HEK293 (cell line): ENCODE measurements at regions not wholly inside any gene's neighbourhood (a gene's known extent, or its start where the extent isn't known, plus 50 kb on each side); places are given as distances from the start of the nearest gene placed in this dataset.

ENCODE experiments used
- CTCF ChIA-PET: fragments of 350-600 bp; formaldehyde crosslinking; extraction: SDS; loops from one replicate; lab custom pipeline; 2021; ENCODE audit warnings: antibody characterized with exemption; lab: Yijun Ruan, JAX
- POLR2A ChIA-PET: fragments of 300-600 bp; formaldehyde crosslinking; extraction: SDS; loops from one replicate; lab custom pipeline; 2020; ENCODE audit warnings: antibody characterized with exemption, inconsistent platforms; lab: Yijun Ruan, JAX
- H3K27ac ChIP-seq: fragments of 200-500 bp; sonication (Bioruptor generic); 2 replicates; pipeline ENCODE4 v1.5.1; 2014; ENCODE audit warnings: low read depth, low read length, control low read depth, inconsistent platforms; ENCODE audit errors: extremely low read depth
- H3K36me3 ChIP-seq, 2 experiments: fragments of 200-500 bp in 1 of 2; sonication (Bioruptor generic) in 1 of 2; 1 replicate in 1 of 2; 2 replicates in 1 of 2; pipeline ENCODE4 v1.5.1; 2014 to 2017; ENCODE audit warnings: inconsistent platforms in 2 of 2, low read length in 2 of 2; ENCODE audit not compliant: control insufficient read depth in 2 of 2, insufficient read depth in 1 of 2
- H3K4me1 ChIP-seq: fragments of 200-500 bp; sonication (Bioruptor generic); 2 replicates; pipeline ENCODE4 v1.5.1; 2014; ENCODE audit warnings: mild to moderate bottlenecking, low read length, inconsistent platforms; ENCODE audit not compliant: control insufficient read depth, insufficient read depth
- H3K4me3 ChIP-seq: 2 replicates; pipeline ENCODE4 v1.5.1; 2011; ENCODE audit warnings: low read depth, mild to moderate bottlenecking, control low read depth, low read length, moderate library complexity
- H3K9me3 ChIP-seq: fragments of 200-500 bp; sonication (Bioruptor generic); 2 replicates; pipeline ENCODE4 v1.5.1; 2014; ENCODE audit warnings: low read depth, low read length, inconsistent platforms; ENCODE audit not compliant: control insufficient read depth, insufficient read depth
- KLF1 ChIP-seq: fragments of 450-650 bp; formaldehyde crosslinking; IDR thresholded peaks from 2 replicates; pipeline ENCODE4 v1.5.1; 2016; ENCODE audit warnings: missing biosample characterization, missing genetic modification characterization
- OSR2 ChIP-seq: fragments of 450-650 bp; formaldehyde crosslinking; IDR thresholded peaks from 2 replicates; pipeline ENCODE4 v1.5.1; 2016; ENCODE audit warnings: missing biosample characterization, missing genetic modification characterization
- SCRT1 ChIP-seq: fragments of 450-650 bp; formaldehyde crosslinking; IDR thresholded peaks from 2 replicates; pipeline ENCODE4 v1.5.1; 2016; ENCODE audit warnings: missing biosample characterization, missing genetic modification characterization, borderline replicate concordance
- SETDB1 ChIP-seq: IDR thresholded peaks from one replicate; pipeline ENCODE4 v1.6.1; 2017; ENCODE audit warnings: mild to moderate bottlenecking, low read length, moderate library complexity, mixed read lengths; ENCODE audit not compliant: insufficient read length
- TCF7L2 ChIP-seq: IDR thresholded peaks from 2 replicates; pipeline ENCODE4 v1.6.1; 2011; ENCODE audit warnings: low read depth, mild to moderate bottlenecking, inconsistent platforms, low read length, moderate library complexity, borderline replicate concordance
- ZBTB1 ChIP-seq: fragments of 450-650 bp; formaldehyde crosslinking; IDR thresholded peaks from 2 replicates; pipeline ENCODE4 v1.5.1; 2016; ENCODE audit warnings: missing biosample characterization, missing genetic modification characterization
- ZBTB21 ChIP-seq: fragments of 450-650 bp; formaldehyde crosslinking; IDR thresholded peaks from 2 replicates; pipeline ENCODE4 v1.5.1; 2017; ENCODE audit warnings: missing biosample characterization, missing genetic modification characterization
- ZBTB7A ChIP-seq: fragments of 450-650 bp; formaldehyde crosslinking; IDR thresholded peaks from 2 replicates; pipeline ENCODE4 v1.5.1; 2016; ENCODE audit warnings: low read depth, missing biosample characterization, missing genetic modification characterization
- ZEB2 ChIP-seq: fragments of 450-650 bp; formaldehyde crosslinking; IDR thresholded peaks from 2 replicates; pipeline ENCODE4 v1.5.1; 2016; ENCODE audit warnings: missing biosample characterization, missing genetic modification characterization
- ZNF140 ChIP-seq: fragments of 450-650 bp; formaldehyde crosslinking; IDR thresholded peaks from 2 replicates; pipeline ENCODE4 v1.5.1; 2016; ENCODE audit warnings: missing biosample characterization, missing genetic modification characterization
- ZNF175 ChIP-seq: fragments of 450-650 bp; formaldehyde crosslinking; IDR thresholded peaks from 2 replicates; pipeline ENCODE4 v1.5.1; 2016; ENCODE audit warnings: missing biosample characterization, missing genetic modification characterization
- ZNF18 ChIP-seq: fragments of 450-650 bp; formaldehyde crosslinking; IDR thresholded peaks from 2 replicates; pipeline ENCODE4 v1.5.1; 2016; ENCODE audit warnings: missing biosample characterization, missing genetic modification characterization
- ZNF221 ChIP-seq: fragments of 450-650 bp; formaldehyde crosslinking; IDR thresholded peaks from 2 replicates; pipeline ENCODE4 v1.5.1; 2017; ENCODE audit warnings: missing biosample characterization, missing genetic modification characterization, borderline replicate concordance
- ZNF23 ChIP-seq: fragments of 450-650 bp; formaldehyde crosslinking; IDR thresholded peaks from 2 replicates; pipeline ENCODE4 v1.5.1; 2016; ENCODE audit warnings: missing biosample characterization, missing genetic modification characterization, borderline replicate concordance
- ZNF239 ChIP-seq: fragments of 450-650 bp; formaldehyde crosslinking; IDR thresholded peaks from 2 replicates; pipeline ENCODE4 v1.5.1; 2016; ENCODE audit warnings: missing biosample characterization, missing genetic modification characterization
- ZNF274 ChIP-seq, 2 experiments: fragments of 200-500 bp in 1 of 2; fragments of 450-650 bp in 1 of 2; sonication (Bioruptor generic) in 1 of 2; formaldehyde crosslinking in 1 of 2; IDR thresholded peaks; 2 replicates each; pipeline versions ENCODE4 v1.5.1 to v1.6.1; 2014 to 2016; ENCODE audit warnings: borderline replicate concordance in 1 of 2, inconsistent platforms in 1 of 2, low read length in 1 of 2, missing biosample characterization in 1 of 2, missing genetic modification characterization in 1 of 2
- ZNF335 ChIP-seq: fragments of 450-650 bp; formaldehyde crosslinking; conservative IDR thresholded peaks from 2 replicates; pipeline ENCODE4 v1.5.1; 2016; ENCODE audit warnings: missing biosample characterization, missing genetic modification characterization
- ZNF394 ChIP-seq: fragments of 450-650 bp; formaldehyde crosslinking; IDR thresholded peaks from 2 replicates; pipeline ENCODE4 v1.5.1; 2016; ENCODE audit warnings: missing biosample characterization, missing genetic modification characterization, mild to moderate bottlenecking, moderate library complexity, borderline replicate concordance
- ZNF473 ChIP-seq: fragments of 450-650 bp; formaldehyde crosslinking; IDR thresholded peaks from 2 replicates; pipeline ENCODE4 v1.5.1; 2017; ENCODE audit warnings: missing biosample characterization, missing genetic modification characterization
- ZNF488 ChIP-seq: fragments of 450-650 bp; formaldehyde crosslinking; IDR thresholded peaks from 2 replicates; pipeline ENCODE4 v1.5.1; 2016; ENCODE audit warnings: missing biosample characterization, missing genetic modification characterization
- ZNF530 ChIP-seq: fragments of 450-650 bp; formaldehyde crosslinking; IDR thresholded peaks from 2 replicates; pipeline ENCODE4 v1.5.1; 2016; ENCODE audit warnings: low read depth, missing biosample characterization, missing genetic modification characterization
- ZNF610 ChIP-seq: fragments of 450-650 bp; formaldehyde crosslinking; IDR thresholded peaks from 2 replicates; pipeline ENCODE4 v1.5.1; 2016; ENCODE audit warnings: missing biosample characterization, missing genetic modification characterization, borderline replicate concordance
- ZNF624 ChIP-seq: fragments of 450-650 bp; formaldehyde crosslinking; IDR thresholded peaks from 2 replicates; pipeline ENCODE4 v1.5.1; 2017; ENCODE audit warnings: missing biosample characterization, missing genetic modification characterization
- ZNF707 ChIP-seq: fragments of 450-650 bp; formaldehyde crosslinking; IDR thresholded peaks from 2 replicates; pipeline ENCODE4 v1.5.1; 2016; ENCODE audit warnings: missing biosample characterization, missing genetic modification characterization
- ZNF776 ChIP-seq: fragments of 450-650 bp; formaldehyde crosslinking; IDR thresholded peaks from 2 replicates; pipeline ENCODE4 v1.5.0; 2017; ENCODE audit warnings: missing biosample characterization, missing genetic modification characterization, borderline replicate concordance
- TF ChIP-seq, protein P1 (sequence below): fragments of 450-650 bp; formaldehyde crosslinking; IDR thresholded peaks from 2 replicates; pipeline ENCODE4 v1.5.1; 2017; ENCODE audit warnings: missing biosample characterization, missing genetic modification characterization
- TF ChIP-seq, protein P2 (sequence below): fragments of 450-650 bp; formaldehyde crosslinking; IDR thresholded peaks from 2 replicates; pipeline ENCODE4 v1.5.1; 2016; ENCODE audit warnings: missing biosample characterization, missing genetic modification characterization

DNA sequence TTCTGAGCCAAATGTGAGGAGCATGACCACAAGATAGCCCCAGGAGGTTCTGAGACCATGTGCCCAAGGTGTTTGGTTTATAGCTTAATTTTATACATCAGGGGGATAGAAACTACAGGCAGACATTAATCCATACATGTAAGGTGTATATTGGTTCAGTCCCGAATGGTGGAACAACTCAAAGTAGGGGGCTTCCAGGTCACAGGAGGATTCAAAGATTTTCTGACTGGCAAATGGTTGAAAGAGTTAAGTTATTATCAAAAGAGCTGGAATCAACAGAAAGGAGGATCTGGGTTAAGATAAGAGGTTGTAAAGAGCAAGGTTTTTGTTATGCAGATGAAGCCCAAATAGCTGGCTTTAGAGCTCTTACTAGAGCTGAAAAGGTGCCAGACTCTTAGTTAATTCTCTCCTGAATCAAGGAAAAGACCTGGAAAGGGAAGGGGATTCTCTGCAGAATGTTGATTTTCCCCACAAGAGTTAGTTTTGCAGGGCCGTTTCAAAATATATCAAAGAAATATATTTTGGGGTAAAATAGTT is 640.0 kb downstream of the IPMK start:
- Histone ChIP-seq H3K4me3 (no peak overlapping the region), H3K27ac (no peak overlapping the region), H3K9me3 (no peaks in the 10 kb centered on the region), H3K4me1 (no peaks in the 10 kb centered on the region), H3K36me3 (no peaks in the 10 kb centered on the region)
- POLR2A ChIA-PET, result no interaction called here
- CTCF ChIA-PET, result no interaction called here
- TF ChIP-seq, protein P1, sequence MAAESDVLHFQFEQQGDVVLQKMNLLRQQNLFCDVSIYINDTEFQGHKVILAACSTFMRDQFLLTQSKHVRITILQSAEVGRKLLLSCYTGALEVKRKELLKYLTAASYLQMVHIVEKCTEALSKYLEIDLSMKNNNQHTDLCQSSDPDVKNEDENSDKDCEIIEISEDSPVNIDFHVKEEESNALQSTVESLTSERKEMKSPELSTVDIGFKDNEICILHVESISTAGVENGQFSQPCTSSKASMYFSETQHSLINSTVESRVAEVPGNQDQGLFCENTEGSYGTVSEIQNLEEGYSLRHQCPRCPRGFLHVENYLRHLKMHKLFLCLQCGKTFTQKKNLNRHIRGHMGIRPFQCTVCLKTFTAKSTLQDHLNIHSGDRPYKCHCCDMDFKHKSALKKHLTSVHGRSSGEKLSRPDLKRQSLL (tag by site-specific recombination), result no peak
- no peak for TF ChIP-seq OSR2 (tag by site-specific recombination)
- no peak for TF ChIP-seq ZBTB7A (tag by site-specific recombination)
- no peak for TF ChIP-seq ZNF18 (tag by site-specific recombination)
- TF ChIP-seq TCF7L2, result no peak
- no peak for TF ChIP-seq ZNF221 (tag by site-specific recombination)

- ChIA-PET CTCF (no interaction called here), POLR2A (no interaction called here)
- H3K4me1 ChIP-seq, result no peaks in the 10 kb centered on the region
- no peaks in the 10 kb centered on the region for H3K36me3 ChIP-seq
- H3K9me3 ChIP-seq, result no peaks in the 10 kb centered on the region
- no peak overlapping the region for H3K27ac ChIP-seq
- no peak overlapping the region for H3K4me3 ChIP-seq
- TF ChIP-seq ZEB2 (tag by site-specific recombination) (no peak), ZNF175 (tag by site-specific recombination) (no peak), ZNF394 (no peak), ZBTB1 (tag by site-specific recombination) (no peak), ZNF488 (tag by site-specific recombination) (no peak), ZBTB21 (tag by site-specific recombination) (no peak), ZNF274 (IDR thresholded peaks at IDR 0.05; ENCODE audit: low read length) (no peak), ZNF274 (tag by site-specific recombination; IDR thresholded peaks at IDR 0.05; ENCODE audit: borderline replicate concordance) (no peak), ZNF530 (tag by site-specific recombination) (no peak), KLF1 (tag by site-specific recombination) (no peak), ZNF776 (tag by site-specific recombination) (no peak), SCRT1 (tag by site-specific recombination) (no peak)
Observed at GRCh38 chr10:57624856-57625592, 642.7 kb downstream of the IPMK start.

DNA sequence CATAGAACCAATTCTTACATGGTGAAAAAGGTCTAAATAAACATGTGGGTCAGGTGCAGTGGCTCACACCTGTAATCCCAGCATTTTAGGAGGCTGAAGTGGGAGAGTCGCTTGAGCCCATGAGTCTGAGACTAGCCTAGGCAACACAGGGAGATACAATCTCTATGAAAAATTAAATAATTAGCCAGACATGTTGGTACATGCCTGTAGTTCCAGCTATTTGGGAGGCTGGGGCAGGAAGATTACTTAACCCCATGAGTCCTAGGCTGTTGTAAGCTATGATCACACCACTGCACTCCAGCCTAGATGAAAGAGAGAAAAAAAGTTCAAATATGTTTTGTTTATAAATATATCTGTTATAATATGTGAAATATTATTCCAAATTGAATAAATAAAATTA is 643.6 kb downstream of the IPMK start:
- no peaks in the 10 kb centered on the region for H3K4me1 ChIP-seq
- no peak overlapping the region for H3K27ac ChIP-seq
- H3K9me3 ChIP-seq, result no peaks in the 10 kb centered on the region
- CTCF ChIA-PET, result no interaction called here
- POLR2A ChIA-PET, result no interaction called here
- no peaks in the 10 kb centered on the region for H3K36me3 ChIP-seq
- no peak overlapping the region for H3K4me3 ChIP-seq
- no peak for TF ChIP-seq SETDB1
- TF ChIP-seq ZNF610, result no peak
- TF ChIP-seq, protein P2, sequence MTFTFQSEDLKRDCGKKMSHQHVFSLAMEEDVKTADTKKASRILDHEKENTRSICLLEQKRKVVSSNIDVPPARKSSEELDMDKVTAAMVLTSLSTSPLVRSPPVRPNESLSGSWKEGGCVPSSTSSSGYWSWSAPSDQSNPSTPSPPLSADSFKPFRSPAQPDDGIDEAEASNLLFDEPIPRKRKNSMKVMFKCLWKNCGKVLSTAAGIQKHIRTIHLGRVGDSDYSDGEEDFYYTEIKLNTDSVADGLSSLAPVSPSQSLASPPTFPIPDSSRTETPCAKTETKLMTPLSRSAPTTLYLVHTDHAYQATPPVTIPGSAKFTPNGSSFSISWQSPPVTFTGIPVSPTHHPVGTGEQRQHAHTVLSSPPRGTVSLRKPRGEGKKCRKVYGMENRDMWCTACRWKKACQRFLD (tag by site-specific recombination), result no peak
- TF ChIP-seq ZNF707, result no peak
- no peak for TF ChIP-seq OSR2 (tag by site-specific recombination)
- TF ChIP-seq ZNF239 (tag by site-specific recombination), result no peak
- TF ChIP-seq ZNF473 (tag by site-specific recombination), result no peak
- TF ChIP-seq ZNF140 (tag by site-specific recombination), result no peak
- no peak for TF ChIP-seq ZNF335 (tag by site-specific recombination)
- TF ChIP-seq ZNF23 (tag by site-specific recombination), result no peak
- TF ChIP-seq ZNF624 (tag by site-specific recombination), result no peak
